Body of pancreas (tissue), 4 donors: ENCODE measurements at regions not wholly inside any gene's neighbourhood (a gene's known extent, or its start where the extent isn't known, plus 50 kb on each side); places are given as distances from the start of the nearest gene placed in this dataset.

Experiments used
- POLR2A ChIP-seq, 3 donors: fragments of 450-650 bp; IDR thresholded peaks; one replicate each; pipeline ENCODE4 v1.6.1; 2016; ENCODE audit warnings: antibody characterized with exemption in 3 of 3, mild to moderate bottlenecking in 2 of 3
- TF ChIP-seq, protein P1 (sequence below), 7 experiments: fragments of 450-650 bp in 4 of 7; fragments of 200-600 bp in 3 of 7; sonication (generic) in 3 of 7; IDR thresholded peaks; one replicate each; pipeline ENCODE4 v1.5.1; 2016 to 2019; ENCODE audit warnings: antibody characterized with exemption in 7 of 7

DNA sequence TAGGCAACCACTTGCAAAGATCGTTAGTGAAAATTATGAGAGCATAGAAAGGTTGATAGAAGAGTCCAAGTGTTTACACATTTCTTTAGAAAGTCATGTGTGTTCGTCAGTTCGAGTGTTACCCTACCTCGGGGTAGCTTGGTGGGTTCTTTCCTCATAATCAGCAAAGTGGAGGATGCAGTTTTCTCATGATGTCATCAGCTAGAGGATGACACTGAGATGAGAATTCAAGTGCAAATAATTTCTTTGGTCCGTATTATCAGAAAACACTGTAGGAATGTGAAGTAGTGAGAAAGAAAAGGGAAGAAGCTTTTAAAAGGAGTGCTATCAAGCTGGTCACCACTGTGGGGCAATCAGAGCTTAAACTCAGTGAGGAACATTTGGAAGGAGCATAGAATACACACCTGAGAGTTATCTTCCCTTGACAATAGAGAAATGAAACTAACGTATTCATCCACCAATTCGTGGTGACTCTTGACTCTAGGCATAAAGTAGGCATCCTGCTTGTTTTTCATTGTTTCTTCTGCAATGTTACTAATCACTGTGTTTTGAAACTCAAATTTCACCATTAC is 1340.9 kb upstream of the TMEM132C start:
- TF ChIP-seq, protein P1, sequence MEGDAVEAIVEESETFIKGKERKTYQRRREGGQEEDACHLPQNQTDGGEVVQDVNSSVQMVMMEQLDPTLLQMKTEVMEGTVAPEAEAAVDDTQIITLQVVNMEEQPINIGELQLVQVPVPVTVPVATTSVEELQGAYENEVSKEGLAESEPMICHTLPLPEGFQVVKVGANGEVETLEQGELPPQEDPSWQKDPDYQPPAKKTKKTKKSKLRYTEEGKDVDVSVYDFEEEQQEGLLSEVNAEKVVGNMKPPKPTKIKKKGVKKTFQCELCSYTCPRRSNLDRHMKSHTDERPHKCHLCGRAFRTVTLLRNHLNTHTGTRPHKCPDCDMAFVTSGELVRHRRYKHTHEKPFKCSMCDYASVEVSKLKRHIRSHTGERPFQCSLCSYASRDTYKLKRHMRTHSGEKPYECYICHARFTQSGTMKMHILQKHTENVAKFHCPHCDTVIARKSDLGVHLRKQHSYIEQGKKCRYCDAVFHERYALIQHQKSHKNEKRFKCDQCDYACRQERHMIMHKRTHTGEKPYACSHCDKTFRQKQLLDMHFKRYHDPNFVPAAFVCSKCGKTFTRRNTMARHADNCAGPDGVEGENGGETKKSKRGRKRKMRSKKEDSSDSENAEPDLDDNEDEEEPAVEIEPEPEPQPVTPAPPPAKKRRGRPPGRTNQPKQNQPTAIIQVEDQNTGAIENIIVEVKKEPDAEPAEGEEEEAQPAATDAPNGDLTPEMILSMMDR (IDR thresholded peaks at IDR 0.05), result no peak
- TF ChIP-seq POLR2A (IDR thresholded peaks at IDR 0.05), result no peak
